Natural killer cell (primary cell): ENCODE measurements at regions not wholly inside any gene's neighbourhood (a gene's known extent, or its start where the extent isn't known, plus 50 kb on each side); places are given as distances from the start of the nearest gene placed in this dataset.
"Not testable (repeated sequence)": the region's sequence is repeated elsewhere in the genome, so short reads cannot be mapped to it uniquely, and the experiment has no call there.

Experiments used
- ATAC-seq, 3 donors: fragments of 150-1000 bp in 2 of 3; fragments of 200-7000 bp in 1 of 3; cut with Tn5 transposase; 1 replicate in 1 of 3; 2 replicates in 2 of 3; pipeline ENCODE4 v1.10.0; 2021; ENCODE audit warnings: mild to moderate bottlenecking in 2 of 3, moderate library complexity in 2 of 3
- DNase-seq, 2 donors: peaks; one replicate each; pipeline versions ENCODE4 v3.0.0 to v3.0.0-alpha.2; 2013 to 2021; ENCODE audit warnings: mixed read lengths in 1 of 2
- H3K27ac ChIP-seq: one replicate; pipeline ENCODE4 v1.5.1; 2013; ENCODE audit warnings: mild to moderate bottlenecking, low read length
- H3K27me3 ChIP-seq: one replicate; pipeline ENCODE4 v1.6.1; 2013; ENCODE audit warnings: low read length; ENCODE audit not compliant: control insufficient read depth, insufficient read depth
- H3K36me3 ChIP-seq: one replicate; pipeline ENCODE4 v1.6.1; 2013; ENCODE audit warnings: low read length; ENCODE audit not compliant: control insufficient read depth, insufficient read depth
- H3K4me1 ChIP-seq: one replicate; pipeline ENCODE4 v1.6.1; 2013; ENCODE audit warnings: low read length; ENCODE audit not compliant: control insufficient read depth, insufficient read depth
- H3K4me3 ChIP-seq: one replicate; pipeline ENCODE4 v1.5.1; 2013; ENCODE audit warnings: low read length
- H3K9me3 ChIP-seq: one replicate; pipeline ENCODE4 v1.6.1; 2013; ENCODE audit warnings: low read length; ENCODE audit not compliant: control insufficient read depth, insufficient read depth
- H3K27ac Mint-ChIP-seq, 2 donors: one replicate each; pipeline ENCODE4 v1.8.0; 2022; ENCODE audit warnings: mild to moderate bottlenecking in 2 of 2, mixed read lengths in 2 of 2, moderate library complexity in 1 of 2
- H3K27me3 Mint-ChIP-seq, 2 donors: one replicate each; pipeline ENCODE4 v1.8.0; 2022; ENCODE audit warnings: low read depth in 2 of 2, mixed read lengths in 2 of 2
- H3K36me3 Mint-ChIP-seq: one replicate; pipeline ENCODE4 v1.8.0; 2022; ENCODE audit warnings: mixed read lengths
- H3K4me1 Mint-ChIP-seq, 2 donors: one replicate each; pipeline ENCODE4 v1.8.0; 2022; ENCODE audit warnings: mixed read lengths in 2 of 2
- H3K4me3 Mint-ChIP-seq: one replicate; pipeline ENCODE4 v1.8.0; 2022; ENCODE audit warnings: mild to moderate bottlenecking, moderate library complexity, mixed read lengths
- H3K9me3 Mint-ChIP-seq, 2 donors: one replicate each; pipeline ENCODE4 v1.8.0; 2022; ENCODE audit warnings: mixed read lengths in 2 of 2
- CTCF ChIP-seq: fragments of 200-600 bp; IDR thresholded peaks from one replicate; pipeline ENCODE4 v1.8.0; 2022; ENCODE audit warnings: antibody characterized with exemption
- WGBS: methylation state at CpG from one replicate; pipeline ENCODE4 v1.1.7; 2013; ENCODE audit warnings: missing lambda C conversion rate; ENCODE audit not compliant: insufficient coverage; 5-methylcytosine and 5-hydroxymethylcytosine counted together
- intact Hi-C: fragments of 100-400 bp; cut with micrococcal nuclease; formaldehyde crosslinking; loops from one replicate; pipeline ENCODE4 v1.14.2; 2022

- Histone ChIP-seq H3K27me3 (no peaks in the 10 kb centered on the region), H3K4me3 (no peak overlapping the region), H3K4me1 (no peaks in the 10 kb centered on the region), H3K27ac (no peak overlapping the region), H3K36me3 (no peaks in the 10 kb centered on the region), H3K9me3 (no peaks in the 10 kb centered on the region)
- no peaks in the 10 kb centered on the region for H3K36me3 Mint-ChIP-seq
- intact Hi-C loops, result no loop called here
- DNase-seq (no peak), ATAC-seq (no peak)
- no peak overlapping the region for H3K27ac Mint-ChIP-seq
- TF ChIP-seq CTCF, result no peak
- no peak overlapping the region for H3K4me3 Mint-ChIP-seq
- H3K4me1 Mint-ChIP-seq, result no peaks in the 10 kb centered on the region
- H3K9me3 Mint-ChIP-seq, result peaks cover 0 to 3% of the 10 kb centered on the region in 2 donors
- peaks cover 2 to 37% of the 10 kb centered on the region in 2 donors for H3K27me3 Mint-ChIP-seq
Measured at GRCh38 chrX:46173159-46173558, 372.1 kb downstream of the ZNF674 start.

- H3K4me3 Mint-ChIP-seq, H3K4me1 Mint-ChIP-seq, H3K36me3 Mint-ChIP-seq, H3K27ac ChIP-seq, H3K27ac Mint-ChIP-seq, H3K27me3 ChIP-seq, intact Hi-C loops, H3K9me3 Mint-ChIP-seq, H3K36me3 ChIP-seq, ATAC-seq, DNase-seq, H3K9me3 ChIP-seq, H3K4me1 ChIP-seq, H3K4me3 ChIP-seq: not testable (repeated sequence)
- WGBS, result 96% methylated on average over 3 of the region's 4 CpGs
- peaks cover 3 to 28% of the 10 kb centered on the region in 2 donors for H3K27me3 Mint-ChIP-seq
Measured at GRCh38 chrX:46171457-46171856, 373.8 kb downstream of the ZNF674 start.

GRCh38 chrX:46169808-46170207, 375.4 kb downstream of the ZNF674 start:
- intact Hi-C loops, result no loop called here
- WGBS, result 87% methylated on average over 2 of the region's 3 CpGs
- DNase-seq (no peak), ATAC-seq (no peak)
- Mint-ChIP-seq H3K4me3 (no peak overlapping the region), H3K27me3 (peaks cover 3 to 21% of the 10 kb centered on the region in 2 donors), H3K4me1 (no peaks in the 10 kb centered on the region), H3K9me3 (peaks cover 0 to 3% of the 10 kb centered on the region in 2 donors), H3K27ac (no peak overlapping the region), H3K36me3 (no peaks in the 10 kb centered on the region)
- H3K36me3 ChIP-seq, result no peaks in the 10 kb centered on the region
- no peak overlapping the region for H3K27ac ChIP-seq
- no peaks in the 10 kb centered on the region for H3K27me3 ChIP-seq
- no peaks in the 10 kb centered on the region for H3K4me1 ChIP-seq
- H3K9me3 ChIP-seq, result no peaks in the 10 kb centered on the region
- no peak overlapping the region for H3K4me3 ChIP-seq
- no peak for TF ChIP-seq CTCF

GRCh38 chrX:46168254-46168653, 377.0 kb downstream of the ZNF674 start:
- Histone ChIP-seq H3K9me3 (no peaks in the 10 kb centered on the region), H3K4me1 (no peaks in the 10 kb centered on the region), H3K27ac (no peak overlapping the region), H3K4me3 (no peak overlapping the region), H3K36me3 (no peaks in the 10 kb centered on the region), H3K27me3 (no peaks in the 10 kb centered on the region)
- Mint-ChIP-seq H3K9me3 (peaks cover 0 to 3% of the 10 kb centered on the region in 2 donors), H3K27ac (no peak overlapping the region), H3K4me3 (no peak overlapping the region), H3K36me3 (no peaks in the 10 kb centered on the region), H3K4me1 (no peaks in the 10 kb centered on the region), H3K27me3 (peaks cover 3 to 17% of the 10 kb centered on the region in 2 donors)
- no peak for DNase-seq
- TF ChIP-seq CTCF, result no peak
- intact Hi-C loops, result no loop called here
- ATAC-seq, result no peak
- 100% methylated on average over 2 of the region's 3 CpGs for WGBS
